CD4-positive, alpha-beta T cell treated with Interleukin-12 subunit alpha and Interleukin-12 subunit beta, for 1 hour (primary cell): ENCODE measurements at regions not wholly inside any gene's neighbourhood (a gene's known extent, or its start where the extent isn't known, plus 50 kb on each side); places are given as distances from the start of the nearest gene placed in this dataset.
A peak's percentile ranks its signal among the peaks of the same experiment; 100 is the strongest.
"Not testable (repeated sequence)": the region's sequence is repeated elsewhere in the genome, so short reads cannot be mapped to it uniquely, and the experiment has no call there.

Experiments
- DNase-seq: peaks from one replicate; pipeline ENCODE4 v3.0.0-alpha.2; 2020

DNA sequence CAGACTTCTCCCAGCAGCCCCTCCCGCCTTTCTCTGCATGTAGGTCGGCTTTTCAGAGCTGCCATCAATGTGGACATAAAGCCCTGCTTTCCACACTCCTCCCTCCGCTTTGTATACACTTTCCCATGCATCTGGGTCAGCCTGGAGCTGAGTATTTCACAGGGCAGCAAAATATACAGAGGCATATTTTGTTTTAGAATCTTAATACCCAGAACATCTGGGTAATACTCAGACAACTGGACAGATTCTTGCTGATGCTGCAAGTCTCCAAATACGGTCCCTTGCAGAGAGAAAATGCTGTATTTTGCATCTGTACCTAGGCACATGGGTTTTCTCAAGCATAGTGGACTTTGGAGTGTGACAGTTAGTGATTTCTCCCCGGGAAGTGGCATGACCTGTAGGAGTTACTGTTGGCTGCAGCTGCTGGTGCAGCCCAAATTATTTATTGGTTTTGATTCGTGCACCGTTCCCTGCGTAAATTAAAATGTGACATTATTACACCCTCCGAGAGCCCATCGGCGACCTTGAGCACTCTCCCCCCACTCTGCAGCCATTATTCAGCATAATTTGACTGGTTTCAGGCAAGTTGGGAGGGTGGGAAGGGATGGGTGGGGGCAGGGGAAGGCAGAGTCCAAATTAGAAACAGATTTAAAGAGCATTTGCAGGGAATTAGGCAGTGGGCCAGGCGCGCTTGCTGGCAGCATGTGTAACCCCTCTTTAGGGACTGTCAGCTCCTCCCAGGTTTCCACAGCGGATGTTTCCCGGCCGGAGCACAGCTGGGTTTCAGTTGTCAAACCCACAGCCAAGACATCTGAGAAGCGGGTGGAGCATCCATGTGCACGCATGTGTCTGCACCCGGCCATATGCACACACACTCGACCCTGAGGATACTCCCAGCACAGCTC is 100.8 kb downstream of the CPN2 start:
- no peak for DNase-seq

DNA sequence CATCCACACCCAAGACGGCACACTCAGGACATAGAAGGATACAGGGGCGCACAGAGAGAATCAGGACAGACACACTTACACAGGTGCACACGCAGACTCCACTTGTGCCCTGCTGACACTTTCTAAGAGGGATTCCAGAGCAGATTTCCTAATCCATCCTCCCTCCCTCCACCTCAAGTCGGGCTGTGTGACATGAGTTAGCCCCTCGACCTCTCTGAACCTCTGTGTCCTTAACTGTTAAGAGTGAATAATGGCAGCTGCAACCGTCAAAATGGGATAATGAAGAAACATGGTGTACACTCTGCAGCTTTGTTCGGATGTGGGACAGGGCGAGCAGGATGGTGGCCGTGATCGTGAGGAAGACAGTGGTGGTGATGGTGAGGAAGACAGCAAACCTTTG is 100.1 kb downstream of the CPN2 start:
- DNase-seq = no peak

- DNase-seq = no peak
Observed at GRCh38 chr3:194251461-194251860, 99.7 kb downstream of the CPN2 start.

GRCh38 chr3:194251891-194252560 is 99.1 kb downstream of the CPN2 start:
- no peak for DNase-seq

- DNase-seq = no peak
Observed at GRCh38 chr3:194253270-194253669, 97.9 kb downstream of the CPN2 start.

DNA sequence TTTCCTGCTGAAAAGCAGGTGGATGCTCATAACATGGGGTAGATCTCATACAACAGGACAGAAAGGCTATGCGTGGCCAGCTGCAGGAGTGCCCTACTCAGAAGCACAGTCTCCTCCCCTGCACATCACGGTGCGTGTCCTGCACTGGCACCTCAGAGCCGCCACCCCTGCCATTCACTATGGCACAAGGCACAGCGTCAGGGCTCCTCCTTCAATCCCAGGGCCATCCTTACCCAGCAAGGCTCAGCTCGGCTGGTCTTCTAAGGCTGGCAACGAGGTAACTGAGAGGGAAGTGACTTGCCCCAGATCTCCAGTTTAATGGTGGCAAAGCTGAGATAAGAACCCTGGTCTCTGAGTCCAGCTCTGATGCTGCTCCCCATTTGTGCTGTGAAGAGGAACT is 97.1 kb downstream of the CPN2 start:
- no peak for DNase-seq

DNA sequence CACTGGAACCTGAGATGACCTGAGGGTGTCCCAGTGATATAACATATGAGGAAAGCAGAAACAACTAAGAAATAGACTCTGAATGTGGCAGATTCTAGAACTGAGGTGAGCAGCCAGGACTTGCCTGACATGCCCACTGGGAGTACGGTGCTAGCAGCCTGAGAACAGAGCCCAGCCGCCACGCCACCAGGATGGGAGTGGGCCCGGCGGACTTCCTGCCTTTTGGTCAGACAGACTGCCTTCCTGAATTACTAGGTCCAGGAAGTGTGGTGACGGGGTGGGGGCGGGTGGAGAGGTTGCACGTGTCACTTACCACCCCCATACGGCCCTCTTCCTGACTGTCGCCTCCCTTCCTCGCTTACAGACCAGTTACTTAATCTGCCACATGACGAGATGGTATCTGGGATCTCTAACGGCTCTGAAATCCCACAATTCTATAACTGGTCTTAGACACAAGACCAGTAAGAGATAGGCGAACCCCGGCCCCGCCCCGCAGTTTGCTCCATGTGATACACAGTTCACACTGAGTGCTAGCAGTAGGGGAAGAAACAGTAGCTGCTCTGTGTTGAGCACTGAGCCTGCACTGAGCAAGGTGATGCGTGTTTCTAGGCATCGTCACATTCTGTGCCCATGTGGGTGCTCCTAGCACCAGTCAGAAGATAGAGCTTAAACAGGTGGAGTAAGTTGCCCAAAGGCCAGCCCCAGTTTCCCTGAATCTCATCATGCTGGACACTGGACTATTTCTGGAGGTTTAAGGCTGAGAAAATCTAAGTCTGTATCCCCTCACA is 95.7 kb downstream of the CPN2 start:
- DNase-seq = peak; percentile 38

GRCh38 chr3:194256040-194256945 is 94.8 kb downstream of the CPN2 start:
- no peak for DNase-seq

DNA sequence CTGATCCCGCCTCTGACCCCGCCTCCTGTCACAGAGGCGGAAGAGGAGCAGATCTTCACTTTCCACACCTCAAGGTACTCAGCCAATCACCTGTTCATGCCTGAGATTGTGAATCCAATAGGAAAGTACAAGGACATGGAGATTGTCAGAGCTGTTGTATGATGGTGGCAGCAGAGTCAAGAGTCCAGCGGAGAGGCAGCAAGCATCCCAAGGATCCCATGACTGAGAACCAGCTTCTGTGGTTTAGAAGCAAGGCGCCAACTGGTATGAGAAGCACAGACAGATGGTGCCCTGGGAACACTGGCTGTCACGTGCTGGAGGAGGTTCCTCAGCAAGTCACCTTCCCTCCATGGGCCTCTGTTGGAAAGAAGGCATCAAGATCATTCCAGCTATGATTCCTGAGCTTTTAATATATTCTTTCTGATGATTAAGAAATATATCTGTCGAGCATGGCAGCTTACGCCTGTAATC is 93.9 kb downstream of the CPN2 start:
- no peak for DNase-seq

- no peak for DNase-seq
Observed at GRCh38 chr3:194257916-194258668, 93.0 kb downstream of the CPN2 start.

DNA sequence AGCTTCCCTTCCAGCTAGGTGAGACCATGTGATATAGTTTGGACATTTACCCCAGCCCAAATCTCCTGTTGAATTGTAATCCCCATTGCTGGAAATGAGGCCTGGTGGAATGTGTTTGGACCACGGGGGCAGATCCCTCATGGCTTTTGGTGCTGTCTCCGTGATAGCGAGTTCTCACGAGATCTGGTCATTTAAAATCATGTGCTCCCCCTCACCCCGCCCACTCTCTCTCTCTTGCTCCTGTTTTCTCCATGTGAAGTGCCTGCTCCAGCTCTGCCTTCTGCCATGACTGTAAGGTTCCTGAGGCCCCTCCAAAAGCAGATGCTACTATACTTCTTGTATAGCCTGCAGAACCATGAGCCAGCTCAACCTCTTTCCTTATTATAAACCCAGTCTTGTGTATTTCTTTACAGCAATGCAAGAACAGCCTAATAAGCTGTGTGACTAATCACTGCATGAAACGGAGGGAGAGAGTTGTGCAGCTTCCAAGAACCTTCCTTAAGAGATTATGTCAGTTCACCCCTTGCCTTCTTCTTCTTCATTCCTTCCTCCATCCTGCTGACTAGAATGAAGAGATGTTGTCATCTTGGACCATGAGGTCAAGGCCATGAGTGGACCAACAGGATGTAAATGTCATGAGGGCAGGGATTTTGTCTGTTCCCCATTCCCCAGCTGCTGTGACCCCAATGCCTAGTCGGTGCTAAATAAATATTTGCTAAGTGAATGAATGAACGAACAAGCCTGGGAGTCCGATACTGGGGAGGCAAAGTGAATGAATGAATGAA is 91.0 kb downstream of the CPN2 start:
- DNase-seq = no peak

DNA sequence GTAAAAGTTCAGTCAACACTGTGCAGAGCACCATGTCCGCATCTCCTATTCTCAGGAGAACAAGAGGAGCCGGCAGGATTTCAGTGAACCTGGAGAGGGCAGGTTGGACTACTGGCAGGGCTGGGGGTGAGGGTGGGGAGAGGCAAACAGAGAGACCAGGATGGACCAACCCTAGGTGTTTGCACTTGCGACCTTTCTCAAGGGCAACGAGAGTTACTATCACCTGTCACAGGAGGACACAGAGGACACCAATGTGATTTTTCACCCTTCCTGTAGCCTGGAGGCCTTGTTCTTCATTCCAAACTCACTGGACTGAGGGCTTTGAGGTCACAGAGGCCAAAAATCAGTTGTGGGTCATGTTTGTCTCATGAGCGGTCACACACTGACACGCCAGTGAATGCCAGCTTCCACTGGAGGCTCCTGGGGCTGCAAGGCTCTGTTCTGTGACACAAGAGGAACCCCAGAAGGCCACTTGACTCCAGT is 89.5 kb downstream of the CPN2 start:
- no peak for DNase-seq

GRCh38 chr3:194262176-194262924 is 88.8 kb downstream of the CPN2 start:
- no peak for DNase-seq

DNA sequence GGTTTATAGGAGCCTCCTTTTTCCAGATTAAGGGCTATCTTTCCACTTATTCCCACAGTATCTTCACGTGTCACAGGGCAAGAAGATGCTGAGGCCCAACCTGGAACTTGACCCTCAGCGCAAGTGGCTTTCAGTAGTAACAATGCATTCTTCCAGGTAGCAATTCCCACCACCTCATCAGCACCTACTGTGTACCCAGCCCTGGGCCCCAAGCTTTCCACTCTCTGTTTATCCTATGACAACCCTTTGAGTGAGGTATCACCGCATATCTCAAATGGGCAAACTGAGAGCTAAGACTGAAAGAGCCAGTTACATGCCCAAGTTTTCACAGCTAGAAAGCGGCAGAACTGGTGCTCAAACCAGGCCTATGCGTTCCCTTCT is 88.2 kb downstream of the CPN2 start:
- DNase-seq = no peak

DNA sequence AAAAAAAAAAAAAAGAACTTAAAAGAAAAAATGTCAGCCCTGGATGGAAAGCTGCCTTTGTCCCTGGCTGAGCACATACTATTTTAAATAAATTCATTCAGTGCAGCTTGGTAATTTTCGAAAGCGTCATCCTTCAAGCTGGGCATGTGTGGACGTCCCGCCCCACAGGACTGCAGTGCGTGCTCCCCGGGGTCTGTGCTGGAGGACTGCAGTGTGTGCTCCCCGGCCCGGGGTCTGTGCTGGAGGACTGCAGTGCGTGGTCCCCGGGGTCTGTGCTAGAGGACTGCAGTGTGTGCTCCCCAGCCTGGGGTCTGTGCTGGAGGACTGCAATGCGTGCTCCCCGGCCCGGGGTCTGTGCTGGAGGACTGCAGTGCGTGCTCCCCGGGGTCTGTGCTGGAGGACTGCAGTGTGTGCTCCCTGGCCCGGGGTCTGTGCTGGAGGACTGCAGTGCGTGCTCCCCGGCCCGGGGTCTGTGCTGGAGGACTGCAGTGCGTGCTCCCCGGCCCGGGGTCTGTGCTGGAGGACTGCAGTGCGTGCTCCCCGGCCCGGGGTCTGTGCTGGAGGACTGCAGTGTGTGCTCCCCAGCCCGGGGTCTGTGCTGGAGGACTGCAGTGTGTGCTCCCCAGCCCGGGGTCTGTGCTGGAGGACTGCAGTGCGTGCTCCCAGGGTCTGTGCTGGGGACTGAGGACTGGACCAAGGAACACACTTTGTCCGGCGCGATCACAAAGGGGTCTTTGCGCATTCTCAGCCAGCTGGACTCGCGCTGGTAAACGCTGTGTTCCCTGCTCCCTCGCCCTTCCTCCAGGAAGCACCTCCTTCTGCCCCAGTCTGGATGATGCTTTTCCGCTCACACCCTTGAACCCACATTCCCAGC is 86.3 kb downstream of the CPN2 start:
- not testable (repeated sequence) for DNase-seq

GRCh38 chr3:194265505-194265892 is 85.6 kb downstream of the CPN2 start:
- DNase-seq = no peak

- DNase-seq = no peak
Observed at GRCh38 chr3:194265996-194266964, 84.8 kb downstream of the CPN2 start.
